ENCODE measurements at regions not wholly inside any gene's neighbourhood (a gene's known extent, or its start where the extent isn't known, plus 50 kb on each side); places are given as distances from the start of the nearest gene placed in this dataset.

- Histone ChIP-seq H3K27ac (ENCODE audit: low read depth in 1 of 2, low read length in 2 of 2) (no peak overlapping the region), H3K4me1 (ENCODE audit: control insufficient read depth in 4 of 4, insufficient read depth in 4 of 4, low read length in 3 of 4) (no peaks in the 10 kb centered on the region), H3K9me3 (ENCODE audit: control insufficient read depth in 4 of 4, low read length in 3 of 4) (no peaks in the 10 kb centered on the region), H3K9ac (ENCODE audit: low read depth in 1 of 2, low read length in 2 of 2) (no peak overlapping the region), H3K36me3 (ENCODE audit: control insufficient read depth in 4 of 4, insufficient read depth in 3 of 4, low read depth in 1 of 4, low read length in 3 of 4) (no peaks in the 10 kb centered on the region), H3K27me3 (ENCODE audit: control insufficient read depth in 4 of 4, insufficient read depth in 4 of 4, low read length in 3 of 4) (no peaks in the 10 kb centered on the region), H3K4me3 (ENCODE audit: low read depth in 1 of 3, low read length in 3 of 3) (no peak overlapping the region)
- 88% methylated on average over 3 of the region's 3 CpGs for WGBS
- no peak for TF ChIP-seq ATF3 (IDR thresholded peaks at IDR 0.05)
- TF ChIP-seq MAX (IDR thresholded peaks at IDR 0.05): no peak
- no peak for TF ChIP-seq HNF4G (IDR thresholded peaks at IDR 0.05)
- no peak for TF ChIP-seq YY1 (IDR thresholded peaks at IDR 0.05)
- TF ChIP-seq REST (IDR thresholded peaks at IDR 0.05): no peak
- TF ChIP-seq RXRA (IDR thresholded peaks at IDR 0.05): no peak
- no peak for DNase-seq (ENCODE audit: low spot score)
These were observed 1257.3 kb downstream of the DIAPH3 start for GRCh38 chr13:58906329-58907007.

- Histone ChIP-seq H3K36me3 (ENCODE audit: control insufficient read depth in 4 of 4, insufficient read depth in 3 of 4, low read depth in 1 of 4, low read length in 3 of 4) (no peaks in the 10 kb centered on the region), H3K9me3 (ENCODE audit: control insufficient read depth in 4 of 4, low read length in 3 of 4) (no peaks in the 10 kb centered on the region), H3K27ac (ENCODE audit: low read depth in 1 of 2, low read length in 2 of 2) (no peak overlapping the region), H3K9ac (ENCODE audit: low read depth in 1 of 2, low read length in 2 of 2) (no peak overlapping the region), H3K4me1 (ENCODE audit: control insufficient read depth in 4 of 4, insufficient read depth in 4 of 4, low read length in 3 of 4) (no peaks in the 10 kb centered on the region), H3K27me3 (ENCODE audit: control insufficient read depth in 4 of 4, insufficient read depth in 4 of 4, low read length in 3 of 4) (no peaks in the 10 kb centered on the region), H3K4me3 (ENCODE audit: low read depth in 1 of 3, low read length in 3 of 3) (no peak overlapping the region)
- no peak for DNase-seq (ENCODE audit: low spot score)
- TF ChIP-seq ATF3 (IDR thresholded peaks at IDR 0.05) (no peak), FOXA2 (IDR thresholded peaks at IDR 0.05) (no peak), MAX (IDR thresholded peaks at IDR 0.05) (no peak), RAD21 (IDR thresholded peaks at IDR 0.05) (no peak), YY1 (IDR thresholded peaks at IDR 0.05) (no peak), GABPA (IDR thresholded peaks at IDR 0.05 in 1 of 2, conservative IDR thresholded peaks at IDR 0.05 in 1 of 2) (no peak), HNF4G (IDR thresholded peaks at IDR 0.05) (no peak), JUND (IDR thresholded peaks at IDR 0.05) (no peak)
These were observed 1256.4 kb downstream of the DIAPH3 start for GRCh38 chr13:58907347-58907746.

GRCh38 chr13:58908019-58908679 is 1255.6 kb downstream of the DIAPH3 start:
- Histone ChIP-seq H3K27me3 (ENCODE audit: control insufficient read depth in 4 of 4, insufficient read depth in 4 of 4, low read length in 3 of 4) (no peaks in the 10 kb centered on the region), H3K36me3 (ENCODE audit: control insufficient read depth in 4 of 4, insufficient read depth in 3 of 4, low read depth in 1 of 4, low read length in 3 of 4) (no peaks in the 10 kb centered on the region), H3K9me3 (ENCODE audit: control insufficient read depth in 4 of 4, low read length in 3 of 4) (no peaks in the 10 kb centered on the region), H3K4me1 (ENCODE audit: control insufficient read depth in 4 of 4, insufficient read depth in 4 of 4, low read length in 3 of 4) (no peaks in the 10 kb centered on the region), H3K9ac (ENCODE audit: low read depth in 1 of 2, low read length in 2 of 2) (no peak overlapping the region), H3K27ac (ENCODE audit: low read depth in 1 of 2, low read length in 2 of 2) (no peak overlapping the region), H3K4me3 (ENCODE audit: low read depth in 1 of 3, low read length in 3 of 3) (no peak overlapping the region)
- WGBS: 49% methylated on average over 2 of the region's 2 CpGs
- no peak for DNase-seq (ENCODE audit: low spot score)
- TF ChIP-seq FOXA1 (IDR thresholded peaks at IDR 0.05) (no peak), YY1 (IDR thresholded peaks at IDR 0.05) (no peak), SP1 (IDR thresholded peaks at IDR 0.05) (no peak), ATF3 (IDR thresholded peaks at IDR 0.05) (no peak), GABPA (IDR thresholded peaks at IDR 0.05 in 1 of 2, conservative IDR thresholded peaks at IDR 0.05 in 1 of 2) (no peak), NR2F2 (IDR thresholded peaks at IDR 0.05) (no peak), REST (IDR thresholded peaks at IDR 0.05) (no peak), EGR1 (IDR thresholded peaks at IDR 0.05; ENCODE audit: low read depth in 2 of 2) (no peak), FOXA2 (IDR thresholded peaks at IDR 0.05) (no peak), ZBTB33 (IDR thresholded peaks at IDR 0.05) (no peak)
